ENCODE measurements at regions not wholly inside any gene's neighbourhood (a gene's known extent, or its start where the extent isn't known, plus 50 kb on each side); places are given as distances from the start of the nearest gene placed in this dataset.

DNA sequence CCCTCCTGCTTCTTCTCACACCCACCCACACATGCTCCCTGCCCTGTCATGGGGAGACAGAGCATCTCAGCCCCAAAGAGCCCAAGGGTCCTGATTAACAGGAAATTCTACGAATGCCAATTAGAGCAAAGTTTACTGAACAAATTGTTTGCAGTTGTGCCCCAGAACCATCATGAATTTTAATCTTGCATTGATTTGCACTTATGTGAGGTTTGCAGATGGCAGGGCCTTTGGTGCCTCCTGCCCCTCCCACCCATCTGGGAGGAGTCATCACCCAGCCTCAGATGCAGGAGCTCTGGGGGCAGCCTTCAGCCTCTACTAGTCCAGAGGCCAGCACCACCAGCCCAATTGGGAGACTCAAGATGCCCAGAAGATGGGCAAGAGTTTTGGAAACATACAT, 80.8 kb downstream of the PCDH1 start:
- TF ChIP-seq, protein P1, sequence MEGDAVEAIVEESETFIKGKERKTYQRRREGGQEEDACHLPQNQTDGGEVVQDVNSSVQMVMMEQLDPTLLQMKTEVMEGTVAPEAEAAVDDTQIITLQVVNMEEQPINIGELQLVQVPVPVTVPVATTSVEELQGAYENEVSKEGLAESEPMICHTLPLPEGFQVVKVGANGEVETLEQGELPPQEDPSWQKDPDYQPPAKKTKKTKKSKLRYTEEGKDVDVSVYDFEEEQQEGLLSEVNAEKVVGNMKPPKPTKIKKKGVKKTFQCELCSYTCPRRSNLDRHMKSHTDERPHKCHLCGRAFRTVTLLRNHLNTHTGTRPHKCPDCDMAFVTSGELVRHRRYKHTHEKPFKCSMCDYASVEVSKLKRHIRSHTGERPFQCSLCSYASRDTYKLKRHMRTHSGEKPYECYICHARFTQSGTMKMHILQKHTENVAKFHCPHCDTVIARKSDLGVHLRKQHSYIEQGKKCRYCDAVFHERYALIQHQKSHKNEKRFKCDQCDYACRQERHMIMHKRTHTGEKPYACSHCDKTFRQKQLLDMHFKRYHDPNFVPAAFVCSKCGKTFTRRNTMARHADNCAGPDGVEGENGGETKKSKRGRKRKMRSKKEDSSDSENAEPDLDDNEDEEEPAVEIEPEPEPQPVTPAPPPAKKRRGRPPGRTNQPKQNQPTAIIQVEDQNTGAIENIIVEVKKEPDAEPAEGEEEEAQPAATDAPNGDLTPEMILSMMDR (IDR thresholded peaks at IDR 0.05): no peak
- no peak for TF ChIP-seq EP300 (IDR thresholded peaks at IDR 0.05)

Measured in tibial nerve (tissue), 4 donors.